H1 (cell line): ENCODE measurements at regions not wholly inside any gene's neighbourhood (a gene's known extent, or its start where the extent isn't known, plus 50 kb on each side); places are given as distances from the start of the nearest gene placed in this dataset.

Experiments
- CTCF ChIA-PET: fragments of 300-600 bp; sonication (Branson Sonifier 250); formaldehyde crosslinking; loops from one replicate; lab custom pipeline; 2021; ENCODE audit not compliant: partially characterized antibody; lab: Charles Lee
- POLR2A ChIA-PET: fragments of 300-600 bp; sonication (Branson Sonifier 250); formaldehyde crosslinking; loops from one replicate; lab custom pipeline; 2021; ENCODE audit warnings: inconsistent platforms; ENCODE audit not compliant: partially characterized antibody; lab: Charles Lee
- DNase-seq, 2 experiments: peaks; one replicate each; pipeline versions ENCODE4 v3.0.0 to v3.0.0-alpha.2; 2010 to 2022; ENCODE audit warnings: low spot score in 2 of 2, low read depth in 1 of 2, mixed read lengths in 1 of 2
- FAIRE-seq: peaks from 2 replicates; lab custom pipeline; 2011; peaks lifted over from hg19 to GRCh38; lab: Jason Lieb, UNC
- H2AFZ ChIP-seq: 2 replicates; pipeline ENCODE4 v1.8.1; 2012; ENCODE audit warnings: low read length, inconsistent platforms
- H2AK5ac ChIP-seq: 2 replicates; pipeline ENCODE4 v1.6.1; 2013; ENCODE audit warnings: low read depth, low read length
- H2BK120ac ChIP-seq: replicated peaks from 2 replicates; pipeline ENCODE3; 2013; ENCODE audit warnings: low read depth, low read length, inconsistent platforms
- H2BK12ac ChIP-seq: 2 replicates; pipeline ENCODE4 v1.6.1; 2013; ENCODE audit warnings: low read depth, low read length
- H2BK15ac ChIP-seq: 2 replicates; pipeline ENCODE4 v1.6.1; 2013; ENCODE audit warnings: low read length
- H2BK20ac ChIP-seq: 2 replicates; pipeline ENCODE4 v1.6.1; 2013; ENCODE audit warnings: low read length
- H2BK5ac ChIP-seq: 2 replicates; pipeline ENCODE4 v1.6.1; 2013; ENCODE audit warnings: low read depth, low read length
- H3K14ac ChIP-seq: 2 replicates; pipeline ENCODE4 v1.6.1; 2013; ENCODE audit warnings: inconsistent platforms; ENCODE audit not compliant: insufficient read length
- H3K18ac ChIP-seq: 2 replicates; pipeline ENCODE4 v1.6.1; 2013; ENCODE audit warnings: low read length; ENCODE audit errors: extremely low read depth
- H3K23ac ChIP-seq: 2 replicates; pipeline ENCODE4 v1.6.1; 2013; ENCODE audit warnings: inconsistent platforms; ENCODE audit not compliant: insufficient read length
- H3K23me2 ChIP-seq: 2 replicates; pipeline ENCODE4 v1.6.1; 2013; ENCODE audit warnings: low read depth, low read length
- H3K27ac ChIP-seq: 2 replicates; pipeline ENCODE4 v1.6.1; 2011; ENCODE audit warnings: low read depth, low read length, inconsistent platforms
- H3K27me3 ChIP-seq, 4 experiments: replicated peaks in 1 of 4; 1 replicate in 1 of 4; 2 replicates in 3 of 4; pipeline versions ENCODE4 v1.6.1 to v1.8.1; 2011 to 2013; ENCODE audit warnings: low read length in 3 of 4, mild to moderate bottlenecking in 3 of 4, inconsistent platforms in 2 of 4, mixed read lengths in 2 of 4, moderate library complexity in 1 of 4; ENCODE audit not compliant: control insufficient read depth in 3 of 4, insufficient read depth in 3 of 4; ENCODE audit errors: extremely low read depth in 1 of 4
- H3K36me3 ChIP-seq, 4 experiments: 2 replicates each; pipeline versions ENCODE4 v1.6.1 to v1.8.1; 2011 to 2013; ENCODE audit warnings: mild to moderate bottlenecking in 4 of 4, low read length in 3 of 4, moderate library complexity in 2 of 4, control low read depth in 1 of 4, inconsistent platforms in 1 of 4; ENCODE audit not compliant: insufficient read depth in 4 of 4, control insufficient read depth in 2 of 4
- H3K4ac ChIP-seq: replicated peaks from 2 replicates; pipeline ENCODE3; 2013; ENCODE audit warnings: low read length, low read depth, mixed read lengths, inconsistent platforms; ENCODE audit not compliant: insufficient read length
- H3K4me1 ChIP-seq, 4 experiments: replicated peaks in 1 of 4; 1 replicate in 1 of 4; 2 replicates in 3 of 4; pipeline versions ENCODE4 v1.6.1 to v1.8.1; 2011 to 2013; ENCODE audit warnings: low read length in 3 of 4, inconsistent platforms in 2 of 4, mixed read lengths in 1 of 4; ENCODE audit not compliant: insufficient read depth in 4 of 4, control insufficient read depth in 3 of 4
- H3K4me2 ChIP-seq, 2 experiments: 2 replicates each; pipeline versions ENCODE4 v1.6.1 to v1.8.1; 2011 to 2013; ENCODE audit warnings: low read depth in 2 of 2, low read length in 2 of 2, control low read depth in 1 of 2, inconsistent platforms in 1 of 2, mild to moderate bottlenecking in 1 of 2; ENCODE audit not compliant: insufficient read depth in 1 of 2
- H3K4me3 ChIP-seq, 4 experiments: fragments of 200-600, 300-600 bp in 1 of 4; sonication (generic), shearing (Covaris generic), sonication (Bioruptor Twin) in 1 of 4; 2 replicates each; pipeline versions ENCODE4 v1.5.1 to v1.8.1; 2011 to 2016; ENCODE audit warnings: low read length in 4 of 4, low read depth in 3 of 4, control low read depth in 2 of 4, inconsistent platforms in 2 of 4, mild to moderate bottlenecking in 2 of 4, mixed read lengths in 1 of 4, moderate library complexity in 1 of 4; ENCODE audit not compliant: insufficient read depth in 2 of 4; ENCODE audit errors: extremely low read depth in 1 of 4
- H3K56ac ChIP-seq: replicated peaks from 2 replicates; pipeline ENCODE3; 2013; ENCODE audit warnings: low read depth, mild to moderate bottlenecking, mixed read lengths, low read length, inconsistent platforms; ENCODE audit not compliant: insufficient read length
- H3K79me1 ChIP-seq: 2 replicates; pipeline ENCODE4 v1.6.1; 2013; ENCODE audit warnings: low read depth, low read length, control low read depth
- H3K79me2 ChIP-seq, 2 experiments: 2 replicates each; pipeline versions ENCODE4 v1.6.1 to v1.8.1; 2012 to 2013; ENCODE audit warnings: low read length in 2 of 2, mild to moderate bottlenecking in 2 of 2, inconsistent platforms in 1 of 2; ENCODE audit not compliant: insufficient read depth in 2 of 2, control insufficient read depth in 1 of 2
- H3K9ac ChIP-seq, 4 experiments: replicated peaks in 1 of 4; 1 replicate in 1 of 4; 2 replicates in 3 of 4; pipeline versions ENCODE4 v1.6.1 to v1.8.1; 2011 to 2013; ENCODE audit warnings: low read depth in 3 of 4, low read length in 3 of 4, control low read depth in 2 of 4, mild to moderate bottlenecking in 2 of 4, moderate library complexity in 2 of 4, inconsistent platforms in 1 of 4; ENCODE audit errors: extremely low read depth in 1 of 4
- H3K9me3 ChIP-seq, 2 experiments: 2 replicates each; pipeline versions ENCODE4 v1.6.1 to v1.8.1; 2012 to 2013; ENCODE audit warnings: mild to moderate bottlenecking in 2 of 2, moderate library complexity in 2 of 2, control low read depth in 1 of 2, inconsistent platforms in 1 of 2, low read depth in 1 of 2, low read length in 1 of 2, mixed read lengths in 1 of 2; ENCODE audit not compliant: insufficient read depth in 2 of 2
- H4K20me1 ChIP-seq, 2 experiments: replicated peaks in 1 of 2; 2 replicates each; pipeline versions ENCODE3 to v1.8.1; 2011 to 2013; ENCODE audit warnings: inconsistent platforms in 2 of 2, low read length in 2 of 2, mild to moderate bottlenecking in 1 of 2; ENCODE audit not compliant: insufficient read depth in 2 of 2, control insufficient read depth in 1 of 2
- H4K5ac ChIP-seq: 2 replicates; pipeline ENCODE4 v1.6.1; 2013; ENCODE audit warnings: low read length, low read depth, mixed read lengths, inconsistent platforms; ENCODE audit not compliant: insufficient read length
- H4K8ac ChIP-seq: 2 replicates; pipeline ENCODE4 v1.8.0; 2013; ENCODE audit warnings: mild to moderate bottlenecking, moderate library complexity, low read length, inconsistent platforms; ENCODE audit not compliant: insufficient read depth; ENCODE audit errors: extremely low read depth
- H4K91ac ChIP-seq: replicated peaks from 2 replicates; pipeline ENCODE3; 2013; ENCODE audit warnings: low read length, mixed read lengths, inconsistent platforms; ENCODE audit not compliant: insufficient read length
- ASH2L ChIP-seq: fragments of 200-600, 300-600 bp; sonication (generic); IDR thresholded peaks from one replicate; pipeline ENCODE4 v1.7.1; 2017; ENCODE audit warnings: low read length
- ATF2 ChIP-seq: IDR thresholded peaks from 2 replicates; pipeline ENCODE4 v1.6.1; 2012; ENCODE audit warnings: low read length, inconsistent platforms
- CEBPB ChIP-seq: IDR thresholded peaks from 2 replicates; pipeline ENCODE4 v1.6.1; 2012; ENCODE audit warnings: low read depth, low read length
- CHD2 ChIP-seq: IDR thresholded peaks from 2 replicates; pipeline ENCODE4 v1.6.1; 2012; ENCODE audit warnings: low read length, improper control_type of control experiment
- CREB1 ChIP-seq: IDR thresholded peaks from 2 replicates; pipeline ENCODE4 v1.6.1; 2012; ENCODE audit warnings: inconsistent platforms
- JUND ChIP-seq: IDR thresholded peaks from 2 replicates; pipeline ENCODE4 v1.6.1; 2011; ENCODE audit warnings: mild to moderate bottlenecking, improper control_type of control experiment, low read length
- PHF8 ChIP-seq: fragments of 200-600 bp; sonication (generic); conservative IDR thresholded peaks from 2 replicates; pipeline ENCODE4 v1.7.1; 2012; ENCODE audit warnings: low read depth, mild to moderate bottlenecking, inconsistent platforms, low read length, moderate library complexity
- POU5F1 ChIP-seq: IDR thresholded peaks from 2 replicates; pipeline ENCODE4 v1.6.1; 2011; ENCODE audit warnings: low read depth, mild to moderate bottlenecking, low read length, moderate library complexity
- RAD21 ChIP-seq, 2 experiments: IDR thresholded peaks in 1 of 2; conservative IDR thresholded peaks in 1 of 2; 2 replicates each; pipeline ENCODE4 v1.6.1; 2011; ENCODE audit warnings: low read depth in 2 of 2, low read length in 2 of 2, improper control_type of control experiment in 1 of 2, inconsistent platforms in 1 of 2, mild to moderate bottlenecking in 1 of 2, moderate library complexity in 1 of 2
- SP1 ChIP-seq: IDR thresholded peaks from 2 replicates; pipeline ENCODE4 v1.6.1; 2011; ENCODE audit warnings: low read depth, low read length
- SRF ChIP-seq: IDR thresholded peaks from 2 replicates; pipeline ENCODE4 v1.6.1; 2011; ENCODE audit warnings: mild to moderate bottlenecking, low read depth, low read length, moderate library complexity
- WGBS, 2 experiments: shearing (Covaris generic) in 1 of 2; methylation state at CpG; one replicate each; pipeline versions ENCODE4 v1.1.6 to v1.1.7; 2013 to 2015; ENCODE audit warnings: low lambda C conversion rate in 2 of 2, mixed read lengths in 2 of 2, inconsistent platforms in 1 of 2, low coverage in 1 of 2, missing lambda C conversion rate in 1 of 2; ENCODE audit not compliant: insufficient replicate concordance in 2 of 2, insufficient coverage in 1 of 2, insufficient read length in 1 of 2; ENCODE audit errors: extremely low coverage in 1 of 2, missing lambda C conversion rate in 1 of 2; 5-methylcytosine and 5-hydroxymethylcytosine counted together

GRCh38 chr5:166195981-166196380 is 2095.5 kb upstream of the WWC1 start:
- TF ChIP-seq JUND (no peak), CREB1 (no peak), ATF2 (no peak), SP1 (no peak), SRF (no peak), ASH2L (no peak), RAD21 (IDR thresholded peaks at IDR 0.05 in 1 of 2, conservative IDR thresholded peaks at IDR 0.05 in 1 of 2; ENCODE audit: low read depth in 2 of 2, low read length in 2 of 2) (no peak), PHF8 (no peak), POU5F1 (no peak), CEBPB (no peak), CHD2 (no peak)
- Histone ChIP-seq H2AFZ (no peak overlapping the region), H2BK15ac (no peak overlapping the region), H3K4me2 (no peak overlapping the region), H3K4me1 (no peaks in the 10 kb centered on the region), H3K4ac (no peak overlapping the region), H3K18ac (no peak overlapping the region), H3K23me2 (no peaks in the 10 kb centered on the region), H3K79me2 (no peaks in the 10 kb centered on the region), H4K8ac (no peak overlapping the region), H3K36me3 (no peaks in the 10 kb centered on the region), H3K23ac (no peak overlapping the region), H3K27me3 (no peaks in the 10 kb centered on the region), H3K79me1 (no peaks in the 10 kb centered on the region), H3K56ac (no peak overlapping the region), H2BK120ac (no peak overlapping the region), H3K9ac (no peak overlapping the region), H4K5ac (no peak overlapping the region), H4K20me1 (no peaks in the 10 kb centered on the region), H3K27ac (no peak overlapping the region), H2BK20ac (no peak overlapping the region), H2BK5ac (no peak overlapping the region), H2AK5ac (no peak overlapping the region), H3K14ac (no peak overlapping the region), H3K4me3 (no peak overlapping the region), H2BK12ac (no peak overlapping the region), H3K9me3 (no peaks in the 10 kb centered on the region), H4K91ac (no peak overlapping the region)
- FAIRE-seq (no peak), DNase-seq (no peak)
- ChIA-PET CTCF (interaction anchor here (1.1 kb wide), 1 partner anchor 9 kb away, joined by 3 read pairs; no protein-coding TSS in a partner anchor), POLR2A (no interaction called here)
- WGBS, 2 experiments = 96% methylated on average over 3 of the region's 3 CpGs; no CpG with 5 or more reads in 1 of the 2 experiments
